H1 (cell line): ENCODE measurements at regions not wholly inside any gene's neighbourhood (a gene's known extent, or its start where the extent isn't known, plus 50 kb on each side); places are given as distances from the start of the nearest gene placed in this dataset.

ENCODE experiments used
- CTCF ChIA-PET: fragments of 300-600 bp; sonication (Branson Sonifier 250); formaldehyde crosslinking; loops from one replicate; lab custom pipeline; 2021; ENCODE audit not compliant: partially characterized antibody; lab: Charles Lee
- POLR2A ChIA-PET: fragments of 300-600 bp; sonication (Branson Sonifier 250); formaldehyde crosslinking; loops from one replicate; lab custom pipeline; 2021; ENCODE audit warnings: inconsistent platforms; ENCODE audit not compliant: partially characterized antibody; lab: Charles Lee
- DNase-seq, 2 experiments: peaks; one replicate each; pipeline versions ENCODE4 v3.0.0 to v3.0.0-alpha.2; 2010 to 2022; ENCODE audit warnings: low spot score in 2 of 2, low read depth in 1 of 2, mixed read lengths in 1 of 2
- FAIRE-seq: peaks from 2 replicates; lab custom pipeline; 2011; peaks lifted over from hg19 to GRCh38; lab: Jason Lieb, UNC
- H2AFZ ChIP-seq: 2 replicates; pipeline ENCODE4 v1.8.1; 2012; ENCODE audit warnings: low read length, inconsistent platforms
- H2AK5ac ChIP-seq: 2 replicates; pipeline ENCODE4 v1.6.1; 2013; ENCODE audit warnings: low read depth, low read length
- H2BK120ac ChIP-seq: replicated peaks from 2 replicates; pipeline ENCODE3; 2013; ENCODE audit warnings: low read depth, low read length, inconsistent platforms
- H2BK12ac ChIP-seq: 2 replicates; pipeline ENCODE4 v1.6.1; 2013; ENCODE audit warnings: low read depth, low read length
- H2BK15ac ChIP-seq: 2 replicates; pipeline ENCODE4 v1.6.1; 2013; ENCODE audit warnings: low read length
- H2BK20ac ChIP-seq: 2 replicates; pipeline ENCODE4 v1.6.1; 2013; ENCODE audit warnings: low read length
- H2BK5ac ChIP-seq: 2 replicates; pipeline ENCODE4 v1.6.1; 2013; ENCODE audit warnings: low read depth, low read length
- H3K14ac ChIP-seq: 2 replicates; pipeline ENCODE4 v1.6.1; 2013; ENCODE audit warnings: inconsistent platforms; ENCODE audit not compliant: insufficient read length
- H3K18ac ChIP-seq: 2 replicates; pipeline ENCODE4 v1.6.1; 2013; ENCODE audit warnings: low read length; ENCODE audit errors: extremely low read depth
- H3K23ac ChIP-seq: 2 replicates; pipeline ENCODE4 v1.6.1; 2013; ENCODE audit warnings: inconsistent platforms; ENCODE audit not compliant: insufficient read length
- H3K23me2 ChIP-seq: 2 replicates; pipeline ENCODE4 v1.6.1; 2013; ENCODE audit warnings: low read depth, low read length
- H3K27ac ChIP-seq: 2 replicates; pipeline ENCODE4 v1.6.1; 2011; ENCODE audit warnings: low read depth, low read length, inconsistent platforms
- H3K27me3 ChIP-seq, 4 experiments: replicated peaks in 1 of 4; 1 replicate in 1 of 4; 2 replicates in 3 of 4; pipeline versions ENCODE4 v1.6.1 to v1.8.1; 2011 to 2013; ENCODE audit warnings: low read length in 3 of 4, mild to moderate bottlenecking in 3 of 4, inconsistent platforms in 2 of 4, mixed read lengths in 2 of 4, moderate library complexity in 1 of 4; ENCODE audit not compliant: control insufficient read depth in 3 of 4, insufficient read depth in 3 of 4; ENCODE audit errors: extremely low read depth in 1 of 4
- H3K36me3 ChIP-seq, 4 experiments: 2 replicates each; pipeline versions ENCODE4 v1.6.1 to v1.8.1; 2011 to 2013; ENCODE audit warnings: mild to moderate bottlenecking in 4 of 4, low read length in 3 of 4, moderate library complexity in 2 of 4, control low read depth in 1 of 4, inconsistent platforms in 1 of 4; ENCODE audit not compliant: insufficient read depth in 4 of 4, control insufficient read depth in 2 of 4
- H3K4ac ChIP-seq: replicated peaks from 2 replicates; pipeline ENCODE3; 2013; ENCODE audit warnings: low read length, low read depth, mixed read lengths, inconsistent platforms; ENCODE audit not compliant: insufficient read length
- H3K4me1 ChIP-seq, 4 experiments: replicated peaks in 1 of 4; 1 replicate in 1 of 4; 2 replicates in 3 of 4; pipeline versions ENCODE4 v1.6.1 to v1.8.1; 2011 to 2013; ENCODE audit warnings: low read length in 3 of 4, inconsistent platforms in 2 of 4, mixed read lengths in 1 of 4; ENCODE audit not compliant: insufficient read depth in 4 of 4, control insufficient read depth in 3 of 4
- H3K4me2 ChIP-seq, 2 experiments: 2 replicates each; pipeline versions ENCODE4 v1.6.1 to v1.8.1; 2011 to 2013; ENCODE audit warnings: low read depth in 2 of 2, low read length in 2 of 2, control low read depth in 1 of 2, inconsistent platforms in 1 of 2, mild to moderate bottlenecking in 1 of 2; ENCODE audit not compliant: insufficient read depth in 1 of 2
- H3K4me3 ChIP-seq, 4 experiments: fragments of 200-600, 300-600 bp in 1 of 4; sonication (generic), shearing (Covaris generic), sonication (Bioruptor Twin) in 1 of 4; 2 replicates each; pipeline versions ENCODE4 v1.5.1 to v1.8.1; 2011 to 2016; ENCODE audit warnings: low read length in 4 of 4, low read depth in 3 of 4, control low read depth in 2 of 4, inconsistent platforms in 2 of 4, mild to moderate bottlenecking in 2 of 4, mixed read lengths in 1 of 4, moderate library complexity in 1 of 4; ENCODE audit not compliant: insufficient read depth in 2 of 4; ENCODE audit errors: extremely low read depth in 1 of 4
- H3K56ac ChIP-seq: replicated peaks from 2 replicates; pipeline ENCODE3; 2013; ENCODE audit warnings: low read depth, mild to moderate bottlenecking, mixed read lengths, low read length, inconsistent platforms; ENCODE audit not compliant: insufficient read length
- H3K79me1 ChIP-seq: 2 replicates; pipeline ENCODE4 v1.6.1; 2013; ENCODE audit warnings: low read depth, low read length, control low read depth
- H3K79me2 ChIP-seq, 2 experiments: 2 replicates each; pipeline versions ENCODE4 v1.6.1 to v1.8.1; 2012 to 2013; ENCODE audit warnings: low read length in 2 of 2, mild to moderate bottlenecking in 2 of 2, inconsistent platforms in 1 of 2; ENCODE audit not compliant: insufficient read depth in 2 of 2, control insufficient read depth in 1 of 2
- H3K9ac ChIP-seq, 4 experiments: replicated peaks in 1 of 4; 1 replicate in 1 of 4; 2 replicates in 3 of 4; pipeline versions ENCODE4 v1.6.1 to v1.8.1; 2011 to 2013; ENCODE audit warnings: low read depth in 3 of 4, low read length in 3 of 4, control low read depth in 2 of 4, mild to moderate bottlenecking in 2 of 4, moderate library complexity in 2 of 4, inconsistent platforms in 1 of 4; ENCODE audit errors: extremely low read depth in 1 of 4
- H3K9me3 ChIP-seq, 2 experiments: 2 replicates each; pipeline versions ENCODE4 v1.6.1 to v1.8.1; 2012 to 2013; ENCODE audit warnings: mild to moderate bottlenecking in 2 of 2, moderate library complexity in 2 of 2, control low read depth in 1 of 2, inconsistent platforms in 1 of 2, low read depth in 1 of 2, low read length in 1 of 2, mixed read lengths in 1 of 2; ENCODE audit not compliant: insufficient read depth in 2 of 2
- H4K20me1 ChIP-seq, 2 experiments: replicated peaks in 1 of 2; 2 replicates each; pipeline versions ENCODE3 to v1.8.1; 2011 to 2013; ENCODE audit warnings: inconsistent platforms in 2 of 2, low read length in 2 of 2, mild to moderate bottlenecking in 1 of 2; ENCODE audit not compliant: insufficient read depth in 2 of 2, control insufficient read depth in 1 of 2
- H4K5ac ChIP-seq: 2 replicates; pipeline ENCODE4 v1.6.1; 2013; ENCODE audit warnings: low read length, low read depth, mixed read lengths, inconsistent platforms; ENCODE audit not compliant: insufficient read length
- H4K8ac ChIP-seq: 2 replicates; pipeline ENCODE4 v1.8.0; 2013; ENCODE audit warnings: mild to moderate bottlenecking, moderate library complexity, low read length, inconsistent platforms; ENCODE audit not compliant: insufficient read depth; ENCODE audit errors: extremely low read depth
- H4K91ac ChIP-seq: replicated peaks from 2 replicates; pipeline ENCODE3; 2013; ENCODE audit warnings: low read length, mixed read lengths, inconsistent platforms; ENCODE audit not compliant: insufficient read length
- ATF2 ChIP-seq: IDR thresholded peaks from 2 replicates; pipeline ENCODE4 v1.6.1; 2012; ENCODE audit warnings: low read length, inconsistent platforms
- ATF3 ChIP-seq: IDR thresholded peaks from 2 replicates; pipeline ENCODE4 v1.6.1; 2011; ENCODE audit warnings: low read depth, mild to moderate bottlenecking, low read length; ENCODE audit not compliant: insufficient read depth
- CTBP2 ChIP-seq: IDR thresholded peaks from 2 replicates; pipeline ENCODE4 v1.7.0; 2011; ENCODE audit warnings: borderline replicate concordance, mild to moderate bottlenecking, moderate library complexity, mixed read lengths, low read length; ENCODE audit not compliant: insufficient read depth, insufficient read length
- PHF8 ChIP-seq: fragments of 200-600 bp; sonication (generic); conservative IDR thresholded peaks from 2 replicates; pipeline ENCODE4 v1.7.1; 2012; ENCODE audit warnings: low read depth, mild to moderate bottlenecking, inconsistent platforms, low read length, moderate library complexity
- POLR2A ChIP-seq, 2 experiments: IDR thresholded peaks; 1 replicate in 1 of 2; 2 replicates in 1 of 2; pipeline ENCODE4 v1.6.1; 2011; ENCODE audit warnings: low read depth in 2 of 2, low read length in 2 of 2, mild to moderate bottlenecking in 2 of 2; ENCODE audit errors: control extremely low read depth in 1 of 2
- POLR2AphosphoS5 ChIP-seq: IDR thresholded peaks from 2 replicates; pipeline ENCODE4 v1.6.1; 2011; ENCODE audit warnings: low read depth, low read length
- RBBP5 ChIP-seq: IDR thresholded peaks from 2 replicates; pipeline ENCODE4 v1.7.1; 2012; ENCODE audit warnings: low read depth, mild to moderate bottlenecking, inconsistent platforms, low read length, moderate library complexity, borderline replicate concordance
- SAP30 ChIP-seq: fragments of 300-600 bp; sonication (generic); IDR thresholded peaks from 2 replicates; pipeline ENCODE4 v1.7.1; 2012; ENCODE audit warnings: low read length, moderate library complexity, mild to moderate bottlenecking, inconsistent platforms; ENCODE audit not compliant: insufficient read depth, insufficient replicate concordance
- SP2 ChIP-seq: IDR thresholded peaks from 2 replicates; pipeline ENCODE4 v1.6.1; 2012; ENCODE audit warnings: mild to moderate bottlenecking, low read length, inconsistent platforms
- TAF1 ChIP-seq: IDR thresholded peaks from 2 replicates; pipeline ENCODE4 v1.6.1; 2011; ENCODE audit warnings: mild to moderate bottlenecking, low read depth, low read length
- TCF12 ChIP-seq: IDR thresholded peaks from 2 replicates; pipeline ENCODE4 v1.6.1; 2011; ENCODE audit warnings: low read depth, mild to moderate bottlenecking, low read length
- WGBS, 2 experiments: shearing (Covaris generic) in 1 of 2; methylation state at CpG; one replicate each; pipeline versions ENCODE4 v1.1.6 to v1.1.7; 2013 to 2015; ENCODE audit warnings: low lambda C conversion rate in 2 of 2, mixed read lengths in 2 of 2, inconsistent platforms in 1 of 2, low coverage in 1 of 2, missing lambda C conversion rate in 1 of 2; ENCODE audit not compliant: insufficient replicate concordance in 2 of 2, insufficient coverage in 1 of 2, insufficient read length in 1 of 2; ENCODE audit errors: extremely low coverage in 1 of 2, missing lambda C conversion rate in 1 of 2; 5-methylcytosine and 5-hydroxymethylcytosine counted together

DNA sequence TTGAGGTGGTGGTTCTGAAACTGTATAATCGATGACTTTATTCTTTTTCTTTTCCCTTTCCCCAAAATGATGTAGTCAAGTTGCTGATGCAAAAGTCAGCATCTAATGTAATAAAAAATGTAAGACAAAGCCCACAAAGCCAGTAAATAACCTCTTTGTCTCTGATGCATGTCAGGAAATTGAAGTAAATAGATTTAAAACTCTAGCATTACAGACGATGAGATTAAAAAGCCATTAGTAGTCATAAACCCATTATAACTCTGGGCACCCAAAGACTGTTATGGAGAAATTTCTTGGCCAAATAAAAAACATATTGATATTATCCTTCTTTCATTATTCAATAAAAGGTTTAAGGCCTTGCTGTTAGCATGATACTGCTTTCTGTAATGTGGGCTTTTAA lies 548.7 kb downstream of the TUSC1 start:
- Histone ChIP-seq H2BK120ac (no peak overlapping the region), H3K79me2 (no peaks in the 10 kb centered on the region), H2BK15ac (no peak overlapping the region), H4K5ac (no peak overlapping the region), H2BK5ac (no peak overlapping the region), H3K4me1 (no peaks in the 10 kb centered on the region), H4K8ac (no peak overlapping the region), H2BK12ac (no peak overlapping the region), H3K23me2 (no peaks in the 10 kb centered on the region), H3K27me3 (no peaks in the 10 kb centered on the region), H3K14ac (no peak overlapping the region), H4K91ac (no peak overlapping the region), H3K36me3 (no peaks in the 10 kb centered on the region), H3K18ac (no peak overlapping the region), H3K23ac (no peak overlapping the region), H4K20me1 (no peaks in the 10 kb centered on the region), H3K27ac (no peak overlapping the region), H3K79me1 (no peaks in the 10 kb centered on the region), H3K4me3 (no peak overlapping the region), H3K56ac (no peak overlapping the region), H3K4ac (no peak overlapping the region), H2AK5ac (no peak overlapping the region), H3K4me2 (no peak overlapping the region), H3K9me3 (no peaks in the 10 kb centered on the region), H2BK20ac (no peak overlapping the region), H3K9ac (no peak overlapping the region), H2AFZ (no peak overlapping the region)
- DNase-seq (no peak), FAIRE-seq (no peak)
- POLR2A ChIA-PET: no interaction called here
- CTCF ChIA-PET: no interaction called here
- WGBS, 2 experiments: 95% methylated on average over 2 of the region's 2 CpGs; no CpG with 5 or more reads in 1 of the 2 experiments
- TF ChIP-seq POLR2AphosphoS5 (no peak), PHF8 (no peak), SP2 (no peak), RBBP5 (no peak), ATF2 (no peak), ATF3 (no peak), TCF12 (no peak), CTBP2 (no peak), POLR2A (IDR thresholded peaks at IDR 0.05; ENCODE audit: control extremely low read depth in 1 of 2, low read depth in 2 of 2, low read length in 2 of 2) (no peak), SAP30 (no peak), TAF1 (no peak)
